NCI-H187 treated with DMSO at 0.1 percent for 48 hours (cell line): ENCODE measurements at regions not wholly inside any gene's neighbourhood (a gene's known extent, or its start where the extent isn't known, plus 50 kb on each side); places are given as distances from the start of the nearest gene placed in this dataset.
"Not testable (repeated sequence)": the region's sequence is repeated elsewhere in the genome, so short reads cannot be mapped to it uniquely, and the experiment has no call there.

ENCODE experiments used
- DNase-seq: peaks from one replicate; lab custom pipeline; 2025; lab: John Stamatoyannopoulos, UW

GRCh38 chr18:30705943-30706342 lies 336.6 kb downstream of the DSC3 start:
- no peak for DNase-seq

- DNase-seq: no peak
These were observed 344.0 kb downstream of the DSC3 start for GRCh38 chr18:30698571-30698970.

GRCh38 chr18:30696201-30696600 lies 346.3 kb downstream of the DSC3 start:
- DNase-seq: no peak

- no peak for DNase-seq
These were observed 347.8 kb downstream of the DSC3 start for GRCh38 chr18:30694773-30695172.

GRCh38 chr18:30689216-30689615 lies 353.3 kb downstream of the DSC3 start:
- DNase-seq: no peak

GRCh38 chr18:30687501-30687900 lies 355.0 kb downstream of the DSC3 start:
- no peak for DNase-seq

GRCh38 chr18:30684825-30685481 lies 357.6 kb downstream of the DSC3 start:
- no peak for DNase-seq

- no peak for DNase-seq
These were observed 358.7 kb downstream of the DSC3 start for GRCh38 chr18:30683836-30684235.

GRCh38 chr18:30682672-30683071 lies 359.9 kb downstream of the DSC3 start:
- DNase-seq: no peak

- no peak for DNase-seq
These were observed 363.1 kb downstream of the DSC3 start for GRCh38 chr18:30679285-30679930.

- not testable (repeated sequence) for DNase-seq
These were observed 364.7 kb downstream of the DSC3 start for GRCh38 chr18:30677813-30678212.

GRCh38 chr18:30676053-30676480 lies 366.5 kb downstream of the DSC3 start:
- DNase-seq: no peak

- DNase-seq: no peak
These were observed 367.0 kb downstream of the DSC3 start for GRCh38 chr18:30675493-30675892.

- DNase-seq: no peak
These were observed 367.5 kb downstream of the DSC3 start for GRCh38 chr18:30675072-30675471.

- DNase-seq: no peak
These were observed 367.9 kb downstream of the DSC3 start for GRCh38 chr18:30674596-30674995.

GRCh38 chr18:30672439-30672838 lies 370.1 kb downstream of the DSC3 start:
- not testable (repeated sequence) for DNase-seq

GRCh38 chr18:30658306-30658705 lies 384.2 kb downstream of the DSC3 start:
- DNase-seq: no peak

GRCh38 chr18:30652387-30652786 lies 390.2 kb downstream of the DSC3 start:
- no peak for DNase-seq

- no peak for DNase-seq
These were observed 392.0 kb downstream of the DSC3 start for GRCh38 chr18:30650499-30650898.

GRCh38 chr18:30644158-30644557 lies 398.4 kb downstream of the DSC3 start:
- no peak for DNase-seq

- no peak for DNase-seq
These were observed 403.2 kb downstream of the DSC3 start for GRCh38 chr18:30639361-30639760.

GRCh38 chr18:30634249-30634648 lies 408.3 kb downstream of the DSC3 start:
- DNase-seq: no peak

- DNase-seq: no peak
These were observed 410.4 kb downstream of the DSC3 start for GRCh38 chr18:30632071-30632698.
